ENCODE measurements at regions not wholly inside any gene's neighbourhood (a gene's known extent, or its start where the extent isn't known, plus 50 kb on each side); places are given as distances from the start of the nearest gene placed in this dataset.
"Not testable (repeated sequence)": the region's sequence is repeated elsewhere in the genome, so short reads cannot be mapped to it uniquely, and the experiment has no call there.

GRCh38 chr9:15372455-15372854, 50.2 kb upstream of the SNAPC3 start:
- no peak for DNase-seq (ENCODE audit: low spot score)

DNA sequence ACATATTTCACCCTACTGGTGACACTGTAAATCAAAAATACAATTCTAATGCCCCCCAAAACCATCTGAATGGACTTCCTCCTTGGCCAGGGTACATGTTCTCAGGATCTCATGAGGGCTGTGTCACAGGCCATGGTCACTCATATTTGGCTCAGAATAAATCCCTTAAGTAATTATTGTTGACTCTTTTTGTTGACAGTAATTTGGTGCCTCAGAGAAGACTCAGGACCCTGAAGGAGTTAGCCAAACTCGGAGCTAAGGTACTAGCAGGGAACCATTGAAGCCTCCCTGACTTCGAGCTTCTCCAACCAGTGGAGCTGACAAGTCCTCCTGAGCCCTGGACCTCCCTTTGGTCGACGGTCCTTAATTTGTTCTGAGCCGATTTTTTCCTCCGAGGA, 51.2 kb upstream of the SNAPC3 start:
- DNase-seq (ENCODE audit: low spot score), result no peak

DNA sequence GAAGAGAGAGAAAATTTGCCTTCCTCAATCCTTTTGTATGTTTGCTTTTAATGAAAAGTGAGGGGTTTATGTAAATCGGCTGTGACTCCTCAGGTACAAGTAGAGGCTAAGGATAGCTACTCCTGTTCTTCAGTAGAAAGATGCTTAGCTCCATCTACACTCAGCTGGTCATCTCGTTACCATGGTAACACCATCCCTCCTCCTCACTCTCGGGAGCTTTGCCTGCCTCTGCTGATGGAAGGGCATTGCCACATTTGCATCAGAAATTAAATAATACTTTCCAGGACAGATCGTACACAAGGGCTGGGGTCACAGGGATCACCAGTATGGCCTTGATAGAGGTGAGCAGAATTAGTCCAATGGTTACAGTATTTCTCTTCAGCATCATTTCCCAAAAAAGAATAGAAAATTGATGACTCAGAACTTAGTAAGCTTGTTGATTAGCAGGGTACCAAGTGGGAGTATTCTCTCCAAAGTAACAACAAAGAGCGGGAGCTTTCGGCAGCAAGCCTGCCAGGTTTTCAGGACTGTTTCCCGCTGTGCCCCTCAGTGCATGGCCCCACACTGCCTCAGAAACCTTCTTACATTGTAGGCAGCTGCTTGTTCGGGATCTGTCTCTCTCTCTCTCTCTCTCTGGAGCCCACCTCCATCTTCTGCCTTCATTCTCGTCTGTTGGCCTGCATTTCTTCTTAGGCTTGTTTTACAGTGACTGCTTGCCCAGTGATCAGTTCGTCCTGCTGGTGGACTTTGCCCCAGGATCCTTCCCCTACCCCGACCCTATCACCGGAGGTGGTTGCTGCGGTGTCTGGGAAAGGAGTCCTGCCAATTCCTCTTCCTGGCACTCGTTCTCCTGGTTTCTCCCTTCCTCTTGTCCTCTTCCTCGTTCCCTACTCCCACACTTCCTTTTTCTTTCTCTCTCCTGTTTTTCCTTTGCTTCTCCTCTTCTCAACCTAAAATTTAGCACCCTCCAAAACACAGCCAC, 51.9 kb upstream of the SNAPC3 start:
- DNase-seq (ENCODE audit: low spot score), result no peak

GRCh38 chr9:15369871-15370270, 52.8 kb upstream of the SNAPC3 start:
- no peak for DNase-seq (ENCODE audit: low spot score)

- DNase-seq (ENCODE audit: low spot score), result no peak
Measured at GRCh38 chr9:15369238-15369637, 53.4 kb upstream of the SNAPC3 start.

GRCh38 chr9:15364975-15365553, 57.6 kb upstream of the SNAPC3 start:
- DNase-seq (ENCODE audit: low spot score), result not testable (repeated sequence)

GRCh38 chr9:15361737-15362136, 54.7 kb upstream of the TTC39B start:
- DNase-seq (ENCODE audit: low spot score), result no peak

DNA sequence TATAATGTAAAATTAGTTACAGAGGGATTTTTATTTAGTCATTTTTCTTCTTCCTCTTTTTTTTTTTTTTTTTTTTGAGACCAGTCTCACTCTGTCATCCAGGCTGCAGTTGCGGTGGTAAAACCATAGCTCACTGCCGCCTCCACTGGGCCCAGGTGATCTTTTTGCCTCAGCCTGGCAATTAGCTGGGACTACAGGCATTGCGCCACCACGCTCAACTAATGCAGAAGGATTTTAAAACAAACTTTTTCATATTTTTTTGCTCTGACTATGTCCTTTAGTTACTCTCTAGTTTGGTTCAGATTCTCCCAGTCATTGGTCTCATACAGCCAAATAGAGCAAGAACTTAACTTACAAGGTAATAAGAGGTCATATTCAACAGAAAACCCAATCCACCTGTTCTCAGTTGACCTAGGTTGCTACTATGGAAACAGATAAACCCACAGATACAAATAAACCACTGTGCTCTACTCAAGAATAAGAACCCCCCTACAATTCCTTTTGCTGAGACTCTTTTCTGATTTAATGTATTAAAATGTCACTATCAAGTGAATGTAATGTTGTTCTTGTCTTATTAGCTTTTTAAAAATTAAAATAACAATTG, 50.1 kb upstream of the TTC39B start:
- peak; percentile 64 for DNase-seq (ENCODE audit: low spot score)

Measured in NAMALWA (cell line).